GM18861 (cell line): ENCODE measurements at regions not wholly inside any gene's neighbourhood (a gene's known extent, or its start where the extent isn't known, plus 50 kb on each side); places are given as distances from the start of the nearest gene placed in this dataset.

Source experiments
- ATAC-seq: cut with Tn5 transposase; IDR thresholded peaks from one replicate; pipeline ENCODE4 v1.9.1; 2021; ENCODE audit not compliant: unreplicated experiment

DNA sequence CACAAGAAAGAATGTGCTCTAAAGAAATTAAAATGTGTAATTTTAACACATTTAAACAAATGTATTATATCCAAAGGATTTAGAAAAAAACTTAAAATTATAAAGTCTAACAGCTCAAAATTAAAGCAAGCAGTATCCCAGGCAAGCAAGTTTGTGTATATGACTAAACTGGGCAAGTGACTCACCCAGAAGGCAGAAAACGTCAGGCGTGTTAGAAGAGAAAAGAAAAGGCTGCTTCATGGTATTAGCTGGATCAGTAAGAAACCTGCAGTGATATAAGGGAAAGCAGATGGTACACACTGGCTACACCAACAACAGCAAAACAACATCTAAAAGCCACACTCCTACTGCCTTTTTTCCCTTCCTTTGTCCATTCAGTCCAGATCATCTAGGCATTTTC lies 250.6 kb upstream of the NDST3 start:
- no peak for ATAC-seq

- ATAC-seq = no peak
Measured at GRCh38 chr4:117784266-117784665, 250.0 kb upstream of the NDST3 start.

DNA sequence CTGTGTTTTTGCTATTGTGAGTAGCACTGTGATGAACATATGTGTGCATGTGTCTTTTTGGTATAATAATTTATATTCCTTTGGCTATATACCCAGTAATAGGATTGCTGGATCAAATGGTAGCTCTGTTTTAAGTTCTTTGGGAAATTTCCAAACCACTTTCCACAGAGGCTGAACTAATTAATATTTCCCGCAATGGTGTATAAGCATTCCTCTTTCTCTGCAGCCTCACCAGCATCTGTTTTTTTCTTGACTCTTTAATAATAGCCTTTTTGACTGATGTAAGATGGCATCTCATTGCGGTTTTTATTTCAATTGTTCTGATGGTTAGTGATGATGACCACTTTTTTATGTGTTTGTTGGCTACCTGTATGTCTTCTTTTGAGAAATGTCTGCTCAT lies 247.7 kb upstream of the NDST3 start:
- ATAC-seq = no peak

- ATAC-seq = no peak
Measured at GRCh38 chr4:117793845-117794480, 240.3 kb upstream of the NDST3 start.

GRCh38 chr4:117796677-117797076 lies 237.6 kb upstream of the NDST3 start:
- ATAC-seq = no peak

GRCh38 chr4:117800636-117801035 lies 233.7 kb upstream of the NDST3 start:
- ATAC-seq = no peak

DNA sequence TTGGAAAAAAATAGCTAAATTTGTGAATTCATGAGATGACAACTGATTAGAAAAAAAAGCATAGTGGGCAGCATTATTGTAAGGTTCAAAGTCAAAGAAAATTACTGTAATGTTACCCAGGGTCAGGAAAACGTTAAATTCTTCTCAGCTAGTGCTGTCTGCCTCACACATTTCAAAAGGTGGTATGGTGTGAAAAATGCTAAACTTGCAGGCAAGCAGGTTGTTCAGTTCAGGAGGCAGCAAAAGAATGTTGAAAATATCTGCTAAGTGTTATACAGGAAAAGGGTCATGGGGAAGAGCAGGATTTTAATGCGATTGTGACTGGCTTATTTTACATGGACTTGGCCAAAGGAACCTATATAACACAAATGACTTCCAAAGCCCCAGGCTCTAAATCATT lies 232.5 kb upstream of the NDST3 start:
- ATAC-seq = no peak

DNA sequence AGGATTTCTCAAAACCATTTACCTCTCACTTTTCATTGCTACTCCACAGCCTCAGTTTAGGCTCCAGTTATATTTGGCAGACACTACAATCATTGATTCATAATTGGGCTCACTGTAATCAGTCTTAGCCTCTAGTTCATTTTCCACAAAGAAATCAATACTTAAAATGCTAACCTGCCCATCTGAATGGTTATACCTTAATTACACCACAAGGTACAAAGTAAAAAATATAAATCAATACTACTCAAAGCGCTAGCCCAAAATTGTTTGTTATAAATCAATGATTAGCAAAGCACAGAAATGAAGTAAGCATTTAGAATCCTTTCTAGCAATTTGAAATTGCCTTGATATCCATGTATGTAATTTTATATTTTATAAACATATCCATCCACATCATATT lies 222.6 kb upstream of the NDST3 start:
- no peak for ATAC-seq

DNA sequence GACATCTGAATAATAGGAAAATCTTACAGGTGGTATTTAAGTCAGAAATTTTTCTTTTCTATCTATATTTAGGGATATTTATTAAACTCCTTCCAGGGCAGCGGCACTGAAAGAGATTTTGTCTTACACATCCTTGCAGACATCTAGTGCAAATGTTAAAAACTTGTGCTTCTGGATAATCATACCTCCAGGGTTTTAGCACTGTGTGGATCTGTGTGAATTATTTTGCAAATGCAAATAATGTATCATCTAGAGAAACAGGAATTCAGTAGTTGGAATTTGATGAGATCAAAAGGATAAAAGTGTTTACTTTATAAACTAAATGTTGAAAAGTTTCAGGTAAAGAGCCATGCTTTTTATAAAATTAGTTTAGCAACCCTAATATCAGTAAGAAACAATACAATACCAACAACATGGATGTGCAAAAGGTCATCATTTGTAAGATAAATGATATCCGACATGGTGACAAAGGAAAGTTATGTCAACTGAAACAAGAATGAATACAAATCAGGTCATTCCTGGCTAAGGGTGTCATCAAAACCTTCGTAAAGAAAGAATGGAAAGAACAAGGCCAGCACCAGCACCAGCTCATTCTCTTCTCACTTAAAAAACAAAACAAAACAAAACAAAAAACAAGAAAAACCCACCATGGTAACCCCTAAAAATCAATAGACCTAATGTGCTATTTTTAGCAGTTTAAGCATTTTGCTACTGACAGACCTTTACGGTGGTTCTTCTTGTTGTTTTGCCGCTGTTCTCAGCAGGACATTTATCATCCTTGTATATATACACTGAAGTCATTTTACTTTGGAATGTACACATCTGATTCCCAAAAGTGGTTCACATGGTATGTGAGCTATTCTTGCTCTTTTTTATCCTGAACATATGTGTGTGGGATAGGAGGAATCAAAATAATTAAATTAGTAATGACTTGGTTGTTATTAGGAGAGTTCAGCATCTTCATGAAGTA lies 219.7 kb upstream of the NDST3 start:
- ATAC-seq = no peak

- no peak for ATAC-seq
Measured at GRCh38 chr4:117817301-117817700, 217.0 kb upstream of the NDST3 start.

DNA sequence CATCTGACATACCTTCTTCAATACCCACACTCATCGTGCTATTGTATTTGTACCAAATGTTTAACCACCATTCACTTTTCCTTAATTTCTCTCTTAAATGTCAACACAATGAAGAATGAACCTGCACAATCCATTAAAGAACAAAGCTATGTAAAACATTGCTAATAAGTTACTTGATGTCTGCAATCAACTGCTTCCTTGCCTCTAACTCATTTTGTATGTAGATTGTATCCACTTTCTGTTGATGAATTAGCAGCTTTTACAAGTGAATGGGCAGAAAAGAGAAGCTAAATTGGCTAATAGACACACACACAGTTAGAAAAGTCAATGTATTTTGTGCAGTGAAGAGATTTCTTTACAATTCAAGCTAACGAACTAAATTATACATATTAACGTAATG lies 212.5 kb upstream of the NDST3 start:
- ATAC-seq = no peak

DNA sequence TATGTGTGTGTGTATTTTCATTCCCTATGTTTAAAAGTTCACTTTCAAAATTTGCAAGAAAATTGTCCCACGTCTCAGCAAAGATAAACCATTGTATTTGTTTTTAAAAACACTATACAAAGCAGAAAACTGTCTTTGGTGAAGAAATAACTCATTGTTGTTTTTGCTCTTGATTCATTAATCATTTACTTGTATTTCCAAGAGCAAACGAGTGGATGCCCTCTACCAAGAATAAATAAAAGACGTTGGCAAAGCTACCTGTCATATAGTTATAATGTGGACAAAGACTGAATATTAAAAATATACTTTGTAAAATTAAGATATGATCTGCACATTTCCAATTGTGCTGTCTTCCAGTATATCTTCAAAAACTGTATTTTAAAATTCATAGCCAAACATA lies 210.9 kb upstream of the NDST3 start:
- ATAC-seq = no peak

- no peak for ATAC-seq
Measured at GRCh38 chr4:117825600-117825999, 208.7 kb upstream of the NDST3 start.

- ATAC-seq = no peak
Measured at GRCh38 chr4:117831060-117831683, 203.1 kb upstream of the NDST3 start.

GRCh38 chr4:117835566-117835965 lies 198.7 kb upstream of the NDST3 start:
- ATAC-seq = no peak

DNA sequence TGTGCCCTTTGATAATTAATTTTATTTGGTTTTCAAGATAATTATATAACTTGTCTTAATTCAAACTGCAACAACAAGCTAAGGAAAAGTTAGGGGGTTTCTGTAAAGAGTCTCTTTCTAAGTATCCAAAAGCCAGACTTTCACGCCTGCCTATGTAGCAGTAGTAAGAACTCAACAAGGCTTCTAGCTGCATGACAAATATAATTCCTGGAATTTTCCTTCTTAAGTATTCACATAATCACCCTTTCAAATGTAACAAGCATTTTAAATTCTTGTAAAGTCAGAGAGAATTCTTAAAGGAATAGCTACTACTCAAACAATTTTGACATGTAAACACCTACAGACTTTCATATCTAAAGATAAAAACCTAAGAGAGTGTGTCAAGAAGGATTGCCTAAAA lies 189.7 kb upstream of the NDST3 start:
- ATAC-seq = no peak

- ATAC-seq = no peak
Measured at GRCh38 chr4:117845270-117845669, 189.0 kb upstream of the NDST3 start.

DNA sequence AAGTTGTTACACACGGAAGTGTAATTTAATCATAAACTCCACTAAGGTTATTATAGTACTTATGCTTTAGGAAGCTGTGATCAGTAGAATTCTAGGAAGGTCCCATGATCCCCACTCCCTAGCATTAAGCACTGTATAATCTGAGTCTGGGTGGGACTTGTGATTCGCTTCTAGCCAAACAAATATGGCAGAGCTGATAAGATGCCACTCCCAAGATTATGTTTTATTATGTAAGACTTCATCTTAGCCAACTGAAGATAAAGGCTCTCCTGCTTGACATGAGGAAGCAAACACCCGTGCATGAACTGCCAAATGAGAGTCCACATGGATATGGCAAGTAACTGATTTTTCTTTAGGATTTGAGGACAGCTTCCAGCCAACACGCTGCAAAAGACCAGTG lies 186.4 kb upstream of the NDST3 start:
- no peak for ATAC-seq

GRCh38 chr4:117868201-117868600 lies 166.1 kb upstream of the NDST3 start:
- no peak for ATAC-seq

DNA sequence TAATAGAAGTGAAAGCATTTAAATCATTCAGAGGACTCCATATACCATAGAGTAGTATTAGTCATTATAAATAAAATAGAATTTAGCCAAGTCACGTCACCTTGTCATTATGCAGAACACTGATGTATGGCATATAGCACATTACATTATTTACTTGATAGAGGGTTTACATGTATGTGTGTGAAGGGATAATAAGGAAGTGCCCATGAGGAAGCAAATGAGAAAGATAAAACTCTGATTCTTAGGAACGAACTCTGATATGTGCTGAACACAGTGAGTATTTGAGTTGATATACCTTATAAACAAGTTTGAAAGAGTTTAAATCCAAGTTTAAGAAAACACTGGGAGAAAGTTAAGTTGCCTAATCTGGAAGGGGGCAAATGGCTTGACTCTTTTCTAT lies 160.5 kb upstream of the NDST3 start:
- no peak for ATAC-seq

DNA sequence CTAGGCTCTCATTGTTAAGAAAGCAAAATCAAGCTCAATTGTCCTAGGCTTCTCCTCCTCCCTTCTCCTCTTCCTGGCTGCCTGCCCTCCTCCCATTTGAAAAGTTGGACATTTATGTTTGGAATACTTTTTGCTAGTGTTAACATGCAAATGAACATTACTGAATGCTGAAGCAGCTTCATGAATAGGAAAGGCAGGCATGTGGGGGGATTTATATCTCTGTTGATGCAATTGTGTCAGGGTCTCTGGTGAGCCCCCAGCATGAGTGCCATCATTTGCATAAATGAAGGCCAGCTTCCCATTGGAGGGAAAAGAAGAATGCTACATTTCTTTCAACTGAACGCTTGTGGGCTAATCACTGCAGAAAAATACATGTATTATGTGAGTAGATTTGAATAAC lies 160.1 kb upstream of the NDST3 start:
- ATAC-seq = no peak

DNA sequence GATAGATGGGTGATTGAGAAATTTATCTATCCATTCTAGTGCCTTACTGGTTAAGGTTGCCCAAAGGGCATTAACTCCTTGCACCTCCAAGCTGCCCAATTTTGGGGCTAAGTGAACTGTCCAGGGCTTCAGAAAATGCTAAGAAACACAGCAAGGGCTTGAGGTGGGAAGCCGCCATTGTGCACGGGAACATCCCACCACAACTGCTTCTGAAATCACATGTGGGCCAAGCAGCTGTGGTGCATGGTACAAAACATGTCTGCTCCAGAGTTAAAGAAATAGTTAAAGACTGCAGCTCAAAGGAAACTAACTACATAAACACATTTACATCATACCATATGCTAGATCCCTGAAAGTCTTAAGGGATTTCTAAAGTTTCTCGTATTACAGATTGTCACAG lies 144.3 kb upstream of the NDST3 start:
- ATAC-seq = no peak
